HEK293 (cell line): ENCODE measurements at regions not wholly inside any gene's neighbourhood (a gene's known extent, or its start where the extent isn't known, plus 50 kb on each side); places are given as distances from the start of the nearest gene placed in this dataset.

Source experiments
- CTCF ChIA-PET: fragments of 350-600 bp; formaldehyde crosslinking; extraction: SDS; loops from one replicate; lab custom pipeline; 2021; ENCODE audit warnings: antibody characterized with exemption; lab: Yijun Ruan, JAX
- POLR2A ChIA-PET: fragments of 300-600 bp; formaldehyde crosslinking; extraction: SDS; loops from one replicate; lab custom pipeline; 2020; ENCODE audit warnings: antibody characterized with exemption, inconsistent platforms; lab: Yijun Ruan, JAX
- H3K27ac ChIP-seq: fragments of 200-500 bp; sonication (Bioruptor generic); 2 replicates; pipeline ENCODE4 v1.5.1; 2014; ENCODE audit warnings: low read depth, low read length, control low read depth, inconsistent platforms; ENCODE audit errors: extremely low read depth
- H3K36me3 ChIP-seq, 2 experiments: fragments of 200-500 bp in 1 of 2; sonication (Bioruptor generic) in 1 of 2; 1 replicate in 1 of 2; 2 replicates in 1 of 2; pipeline ENCODE4 v1.5.1; 2014 to 2017; ENCODE audit warnings: inconsistent platforms in 2 of 2, low read length in 2 of 2; ENCODE audit not compliant: control insufficient read depth in 2 of 2, insufficient read depth in 1 of 2
- H3K4me1 ChIP-seq: fragments of 200-500 bp; sonication (Bioruptor generic); 2 replicates; pipeline ENCODE4 v1.5.1; 2014; ENCODE audit warnings: mild to moderate bottlenecking, low read length, inconsistent platforms; ENCODE audit not compliant: control insufficient read depth, insufficient read depth
- H3K4me3 ChIP-seq: 2 replicates; pipeline ENCODE4 v1.5.1; 2011; ENCODE audit warnings: low read depth, mild to moderate bottlenecking, control low read depth, low read length, moderate library complexity
- H3K9me3 ChIP-seq: fragments of 200-500 bp; sonication (Bioruptor generic); 2 replicates; pipeline ENCODE4 v1.5.1; 2014; ENCODE audit warnings: low read depth, low read length, inconsistent platforms; ENCODE audit not compliant: control insufficient read depth, insufficient read depth
- BCL11A ChIP-seq: fragments of 450-650 bp; formaldehyde crosslinking; IDR thresholded peaks from 2 replicates; pipeline ENCODE4 v1.5.1; 2016; ENCODE audit warnings: low read depth, missing biosample characterization, missing genetic modification characterization
- PRDM6 ChIP-seq: fragments of 450-650 bp; formaldehyde crosslinking; IDR thresholded peaks from 2 replicates; pipeline ENCODE4 v1.5.1; 2017; ENCODE audit warnings: missing biosample characterization, missing genetic modification characterization
- SP7 ChIP-seq: fragments of 450-650 bp; formaldehyde crosslinking; IDR thresholded peaks from 2 replicates; pipeline ENCODE4 v1.5.1; 2016; ENCODE audit warnings: missing biosample characterization, missing genetic modification characterization
- TSHZ1 ChIP-seq: fragments of 450-650 bp; formaldehyde crosslinking; IDR thresholded peaks from 2 replicates; pipeline ENCODE4 v1.5.1; 2016; ENCODE audit warnings: missing biosample characterization, missing genetic modification characterization, borderline replicate concordance
- WT1 ChIP-seq: fragments of 450-650 bp; formaldehyde crosslinking; IDR thresholded peaks from 2 replicates; pipeline ENCODE4 v1.5.1; 2016; ENCODE audit warnings: missing biosample characterization, missing genetic modification characterization
- ZBTB21 ChIP-seq: fragments of 450-650 bp; formaldehyde crosslinking; IDR thresholded peaks from 2 replicates; pipeline ENCODE4 v1.5.1; 2017; ENCODE audit warnings: missing biosample characterization, missing genetic modification characterization
- ZEB2 ChIP-seq: fragments of 450-650 bp; formaldehyde crosslinking; IDR thresholded peaks from 2 replicates; pipeline ENCODE4 v1.5.1; 2016; ENCODE audit warnings: missing biosample characterization, missing genetic modification characterization
- ZFP41 ChIP-seq: fragments of 450-650 bp; formaldehyde crosslinking; IDR thresholded peaks from 2 replicates; pipeline ENCODE4 v1.5.1; 2016; ENCODE audit warnings: missing biosample characterization, missing genetic modification characterization, borderline replicate concordance
- ZFP69B ChIP-seq: fragments of 450-650 bp; formaldehyde crosslinking; IDR thresholded peaks from 2 replicates; pipeline ENCODE4 v1.5.1; 2016; ENCODE audit warnings: missing biosample characterization, missing genetic modification characterization
- ZNF138 ChIP-seq: fragments of 450-650 bp; formaldehyde crosslinking; IDR thresholded peaks from 2 replicates; pipeline ENCODE4 v1.5.1; 2016; ENCODE audit warnings: missing biosample characterization, missing genetic modification characterization, borderline replicate concordance
- ZNF140 ChIP-seq: fragments of 450-650 bp; formaldehyde crosslinking; IDR thresholded peaks from 2 replicates; pipeline ENCODE4 v1.5.1; 2016; ENCODE audit warnings: missing biosample characterization, missing genetic modification characterization
- ZNF266 ChIP-seq: fragments of 450-650 bp; formaldehyde crosslinking; IDR thresholded peaks from 2 replicates; pipeline ENCODE4 v1.5.1; 2016; ENCODE audit warnings: missing biosample characterization, missing genetic modification characterization, low read depth
- ZNF335 ChIP-seq: fragments of 450-650 bp; formaldehyde crosslinking; conservative IDR thresholded peaks from 2 replicates; pipeline ENCODE4 v1.5.1; 2016; ENCODE audit warnings: missing biosample characterization, missing genetic modification characterization
- ZNF416 ChIP-seq: fragments of 450-650 bp; formaldehyde crosslinking; IDR thresholded peaks from 2 replicates; pipeline ENCODE4 v1.5.1; 2016; ENCODE audit warnings: missing biosample characterization, missing genetic modification characterization
- ZNF433 ChIP-seq: fragments of 450-650 bp; formaldehyde crosslinking; IDR thresholded peaks from 2 replicates; pipeline ENCODE4 v1.5.1; 2016; ENCODE audit warnings: missing biosample characterization, missing genetic modification characterization, low read depth
- ZNF449 ChIP-seq: fragments of 450-650 bp; formaldehyde crosslinking; IDR thresholded peaks from 2 replicates; pipeline ENCODE4 v1.5.1; 2017; ENCODE audit warnings: missing biosample characterization, mild to moderate bottlenecking, missing genetic modification characterization, moderate library complexity
- ZNF510 ChIP-seq: fragments of 450-650 bp; formaldehyde crosslinking; IDR thresholded peaks from 2 replicates; pipeline ENCODE4 v1.5.1; 2018; ENCODE audit warnings: mild to moderate bottlenecking, missing genetic modification characterization, missing biosample characterization; ENCODE audit not compliant: insufficient replicate concordance
- ZNF514 ChIP-seq: fragments of 450-650 bp; formaldehyde crosslinking; IDR thresholded peaks from 2 replicates; pipeline ENCODE4 v1.5.1; 2016; ENCODE audit warnings: missing biosample characterization, missing genetic modification characterization
- ZNF621 ChIP-seq: fragments of 450-650 bp; formaldehyde crosslinking; IDR thresholded peaks from 2 replicates; pipeline ENCODE4 v1.5.1; 2017; ENCODE audit warnings: missing biosample characterization, missing genetic modification characterization
- ZNF629 ChIP-seq: fragments of 450-650 bp; formaldehyde crosslinking; IDR thresholded peaks from 2 replicates; pipeline ENCODE4 v1.5.1; 2017; ENCODE audit warnings: missing biosample characterization, missing genetic modification characterization
- ZNF747 ChIP-seq: fragments of 450-650 bp; formaldehyde crosslinking; IDR thresholded peaks from 2 replicates; pipeline ENCODE4 v1.5.1; 2016; ENCODE audit warnings: missing biosample characterization, missing genetic modification characterization
- ZNF76 ChIP-seq: fragments of 450-650 bp; formaldehyde crosslinking; IDR thresholded peaks from 2 replicates; pipeline ENCODE4; 2016; ENCODE audit warnings: low read depth, missing biosample characterization, missing genetic modification characterization, borderline replicate concordance
- ZNF785 ChIP-seq: fragments of 450-650 bp; formaldehyde crosslinking; IDR thresholded peaks from 2 replicates; pipeline ENCODE4 v1.5.1; 2016; ENCODE audit warnings: missing biosample characterization, missing genetic modification characterization
- ZSCAN4 ChIP-seq: fragments of 450-650 bp; formaldehyde crosslinking; IDR thresholded peaks from 2 replicates; pipeline ENCODE4 v1.5.1; 2017; ENCODE audit warnings: missing biosample characterization, missing genetic modification characterization

- no peak overlapping the region for H3K4me3 ChIP-seq
- no peak overlapping the region for H3K27ac ChIP-seq
- peaks cover 8% of the 10 kb centered on the region; the same call in 1 of the 2 replicates for H3K4me1 ChIP-seq
- CTCF ChIA-PET, result interaction anchor here (0.6 to 1.0 kb wide), 2 partner anchors 27 to 305 kb away, joined by 3 to 10 read pairs; no protein-coding TSS in a partner anchor
- TF ChIP-seq ZNF76 (tag by site-specific recombination) (no peak), ZNF335 (tag by site-specific recombination) (no peak), ZNF138 (tag by site-specific recombination) (no peak), TSHZ1 (tag by site-specific recombination) (no peak), PRDM6 (tag by site-specific recombination) (no peak), ZNF629 (tag by site-specific recombination) (no peak), ZEB2 (tag by site-specific recombination) (no peak), ZSCAN4 (no peak), ZNF433 (tag by site-specific recombination) (no peak), ZNF514 (tag by site-specific recombination) (no peak), BCL11A (tag by site-specific recombination) (no peak), ZNF510 (tag by site-specific recombination) (no peak)
- POLR2A ChIA-PET, result no interaction called here
- no peaks in the 10 kb centered on the region for H3K9me3 ChIP-seq
- H3K36me3 ChIP-seq, result no peaks in the 10 kb centered on the region
These were observed 171.1 kb upstream of the RBMS1 start for GRCh38 chr2:160664603-160665140.

GRCh38 chr2:160666154-160667060 lies 172.8 kb upstream of the RBMS1 start:
- Histone ChIP-seq H3K4me1 (peaks cover 8% of the 10 kb centered on the region; the same call in 1 of the 2 replicates), H3K9me3 (no peaks in the 10 kb centered on the region), H3K4me3 (no peak overlapping the region), H3K27ac (peak overlapping the region; percentile 42), H3K36me3 (no peaks in the 10 kb centered on the region)
- ChIA-PET POLR2A (interaction anchor here (1.0 kb wide), 1 partner anchor 202 kb away, joined by 3 read pairs; no protein-coding TSS in a partner anchor), CTCF (interaction anchor here (0.7 to 1.5 kb wide), 3 partner anchors 304 to 1669 kb away, joined by 3 read pairs; no protein-coding TSS in a partner anchor)
- TF ChIP-seq ZBTB21 (0 out of 2 replicates have a peak, but pooled peaks have one; percentile 29), ZNF433 (tag by site-specific recombination) (no peak), ZNF621 (no peak), ZNF416 (no peak), ZNF747 (tag by site-specific recombination) (no peak), ZFP69B (tag by site-specific recombination) (no peak), ZNF449 (tag by site-specific recombination) (no peak), ZNF629 (tag by site-specific recombination) (peak; percentile 74), ZFP41 (no peak), ZNF140 (tag by site-specific recombination) (no peak), WT1 (tag by site-specific recombination) (peak; percentile 71), ZNF266 (tag by site-specific recombination) (no peak), ZNF785 (tag by site-specific recombination) (no peak), SP7 (tag by site-specific recombination) (peak; percentile 87)
